Activated CD4-positive, alpha-beta memory T cell treated with anti-CD3 and anti-CD28 coated beads, Interleukin-2, amount 10 ng/mL, durations not matched to agents 7 days and 5 days (primary cell): ENCODE measurements at regions not wholly inside any gene's neighbourhood (a gene's known extent, or its start where the extent isn't known, plus 50 kb on each side); places are given as distances from the start of the nearest gene placed in this dataset.

ENCODE experiments used
- CTCF ChIA-PET: fragments of 350-600 bp; sonication (Branson Sonifier 250); formaldehyde crosslinking; loops from one replicate; lab custom pipeline; 2021; ENCODE audit warnings: antibody characterized with exemption, inconsistent platforms; lab: Charles Lee
- POLR2A ChIA-PET: fragments of 350-600 bp; sonication (Branson Sonifier 250); formaldehyde crosslinking; loops from one replicate; lab custom pipeline; 2021; ENCODE audit warnings: antibody characterized with exemption; lab: Charles Lee
- DNase-seq: peaks from one replicate; pipeline ENCODE4 v3.0.0-alpha.2; 2020
- H3K27ac Mint-ChIP-seq: one replicate; pipeline ENCODE4 v1.8.0; 2021; ENCODE audit warnings: mild to moderate bottlenecking, mixed read lengths
- H3K27me3 Mint-ChIP-seq: one replicate; pipeline ENCODE4 v1.8.0; 2021; ENCODE audit warnings: mixed read lengths
- H3K36me3 Mint-ChIP-seq: one replicate; pipeline ENCODE4 v1.8.0; 2021; ENCODE audit warnings: low read depth, mixed read lengths
- H3K4me1 Mint-ChIP-seq: one replicate; pipeline ENCODE4 v1.8.0; 2021; ENCODE audit warnings: mixed read lengths
- H3K4me3 Mint-ChIP-seq: one replicate; pipeline ENCODE4 v1.8.0; 2021; ENCODE audit warnings: mild to moderate bottlenecking, mixed read lengths
- H3K9me3 Mint-ChIP-seq: one replicate; pipeline ENCODE4 v1.8.0; 2021; ENCODE audit warnings: mixed read lengths

DNA sequence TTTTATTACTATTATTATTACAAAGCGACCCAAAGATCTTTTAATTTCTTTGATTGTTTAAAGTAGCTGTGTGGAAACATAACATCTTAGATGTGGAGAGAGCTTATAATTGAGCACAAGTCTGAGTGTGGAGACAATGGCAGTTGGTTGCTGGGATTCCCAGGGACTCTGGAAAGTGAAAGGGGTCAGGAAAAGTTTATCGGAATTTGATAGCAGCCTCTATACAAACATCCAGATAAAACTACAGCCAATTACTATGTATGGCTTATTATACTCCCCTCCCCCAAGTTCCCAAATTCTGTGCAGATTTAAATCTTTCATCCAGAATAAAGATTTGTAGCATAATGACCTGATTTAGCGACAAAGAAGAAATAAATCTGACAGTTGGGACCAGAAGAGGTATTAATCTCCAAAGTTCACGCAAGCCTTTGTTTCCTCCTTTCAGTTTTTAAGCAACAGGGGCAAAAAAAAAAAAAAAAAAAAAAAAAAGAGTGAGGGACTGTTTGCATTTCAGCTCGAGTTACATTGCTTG is 121.4 kb upstream of the MAP3K7 start:
- Mint-ChIP-seq H3K36me3 (no peaks in the 10 kb centered on the region), H3K4me3 (no peak overlapping the region), H3K27me3 (peaks cover 16% of the 10 kb centered on the region), H3K27ac (no peak overlapping the region), H3K9me3 (no peaks in the 10 kb centered on the region), H3K4me1 (no peaks in the 10 kb centered on the region)
- ChIA-PET POLR2A (no interaction called here), CTCF (no interaction called here)
- no peak for DNase-seq

GRCh38 chr6:90707246-90707645 is 120.4 kb upstream of the MAP3K7 start:
- Mint-ChIP-seq H3K27me3 (peaks cover 14% of the 10 kb centered on the region), H3K4me1 (no peaks in the 10 kb centered on the region), H3K27ac (no peak overlapping the region), H3K9me3 (no peaks in the 10 kb centered on the region), H3K4me3 (no peak overlapping the region), H3K36me3 (no peaks in the 10 kb centered on the region)
- CTCF ChIA-PET = no interaction called here
- POLR2A ChIA-PET = no interaction called here
- DNase-seq = no peak

DNA sequence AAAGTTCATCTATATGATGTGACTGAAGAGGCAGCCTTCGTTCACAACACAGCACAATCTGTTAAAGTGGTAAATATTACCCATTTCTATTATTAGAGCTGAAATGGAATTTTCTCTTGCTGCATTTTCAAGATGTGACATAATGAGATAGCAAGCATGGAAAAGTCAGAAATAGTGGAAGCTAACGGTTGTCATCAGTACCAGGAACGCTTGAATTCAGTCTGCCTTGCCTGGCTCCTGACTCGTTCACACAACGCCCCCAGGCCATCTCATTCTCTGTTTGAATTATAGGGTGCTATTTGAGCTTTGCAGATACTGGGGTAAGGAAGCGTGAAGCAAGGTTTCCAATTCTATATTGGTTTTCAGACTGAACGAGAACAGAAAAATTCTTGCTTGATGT is 116.5 kb upstream of the MAP3K7 start:
- DNase-seq = no peak
- ChIA-PET POLR2A (no interaction called here), CTCF (no interaction called here)
- Mint-ChIP-seq H3K27ac (no peak overlapping the region), H3K36me3 (no peaks in the 10 kb centered on the region), H3K4me3 (no peak overlapping the region), H3K27me3 (peaks cover 12% of the 10 kb centered on the region), H3K9me3 (no peaks in the 10 kb centered on the region), H3K4me1 (peaks cover 9% of the 10 kb centered on the region)

- POLR2A ChIA-PET = no interaction called here
- CTCF ChIA-PET = interaction anchor here (1.0 kb wide), 1 partner anchor 15 kb away, joined by 3 read pairs; no protein-coding TSS in a partner anchor
- H3K27ac Mint-ChIP-seq = no peak overlapping the region
- no peak overlapping the region for H3K4me3 Mint-ChIP-seq
- peaks cover 9% of the 10 kb centered on the region for H3K4me1 Mint-ChIP-seq
- H3K27me3 Mint-ChIP-seq = peaks cover 13% of the 10 kb centered on the region
- DNase-seq = no peak
- no peaks in the 10 kb centered on the region for H3K9me3 Mint-ChIP-seq
- no peaks in the 10 kb centered on the region for H3K36me3 Mint-ChIP-seq
These were observed 115.1 kb upstream of the MAP3K7 start for GRCh38 chr6:90701926-90702325.

DNA sequence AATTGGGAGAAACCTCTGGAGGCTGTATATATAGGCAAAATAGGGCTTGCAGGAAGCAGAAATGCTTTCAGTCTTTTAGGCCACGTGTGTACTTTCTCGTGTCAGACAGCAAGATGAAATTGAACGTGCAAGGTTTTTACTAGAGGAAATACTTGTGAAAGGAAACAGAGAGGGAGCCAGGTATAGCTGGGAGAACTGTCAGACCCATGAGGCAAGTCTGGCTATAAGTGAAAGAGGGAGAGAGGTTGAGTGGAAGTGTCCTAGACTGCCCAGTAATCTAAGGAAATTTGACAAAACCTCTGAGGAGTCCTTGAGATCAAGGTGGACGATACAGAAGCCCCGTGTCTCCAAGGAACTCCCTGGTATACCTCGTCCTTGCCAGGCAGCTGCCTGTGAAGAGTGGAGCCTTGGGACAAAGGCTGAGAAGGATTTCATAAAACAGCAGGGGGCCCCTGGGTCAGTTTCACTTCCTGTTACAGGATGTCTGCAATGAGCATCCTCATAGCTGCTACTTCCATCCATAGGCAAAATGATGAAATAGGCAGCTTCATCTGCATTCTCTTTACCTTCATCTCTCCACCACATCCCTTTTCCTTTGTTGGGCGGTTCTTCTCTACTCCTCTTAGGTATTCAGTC is 114.4 kb upstream of the MAP3K7 start:
- no peak overlapping the region for H3K4me3 Mint-ChIP-seq
- no peaks in the 10 kb centered on the region for H3K36me3 Mint-ChIP-seq
- peaks cover 9% of the 10 kb centered on the region for H3K4me1 Mint-ChIP-seq
- peaks cover 12% of the 10 kb centered on the region for H3K27me3 Mint-ChIP-seq
- DNase-seq = no peak
- no peaks in the 10 kb centered on the region for H3K9me3 Mint-ChIP-seq
- POLR2A ChIA-PET = no interaction called here
- no peak overlapping the region for H3K27ac Mint-ChIP-seq
- CTCF ChIA-PET = interaction anchor here (1.0 kb wide), 1 partner anchor 14 kb away, joined by 3 read pairs; no protein-coding TSS in a partner anchor

DNA sequence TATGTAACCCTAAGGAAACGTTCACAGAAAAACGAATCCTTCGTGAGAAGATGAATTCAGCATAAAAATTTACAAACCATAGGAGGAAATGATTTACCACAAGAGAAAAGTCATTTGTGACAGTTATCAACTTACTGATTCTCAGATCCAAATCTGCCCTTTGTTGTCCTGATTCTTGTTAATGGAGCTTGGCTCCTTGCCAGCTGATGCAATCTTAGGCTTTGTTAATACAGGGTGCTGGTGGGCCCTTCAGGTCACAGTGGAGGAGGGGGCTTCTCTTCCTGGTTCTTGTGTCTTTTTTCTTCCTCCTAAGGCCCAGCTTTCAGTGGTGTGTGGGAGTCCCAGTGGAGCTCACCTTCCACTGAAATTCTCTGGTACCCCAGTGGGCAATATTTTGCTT is 108.4 kb upstream of the MAP3K7 start:
- CTCF ChIA-PET = no interaction called here
- no peak for DNase-seq
- Mint-ChIP-seq H3K9me3 (no peaks in the 10 kb centered on the region), H3K27ac (no peak overlapping the region), H3K4me3 (no peak overlapping the region), H3K36me3 (no peaks in the 10 kb centered on the region), H3K4me1 (no peaks in the 10 kb centered on the region), H3K27me3 (peaks cover 7% of the 10 kb centered on the region)
- POLR2A ChIA-PET = no interaction called here

GRCh38 chr6:90694802-90695201 is 107.9 kb upstream of the MAP3K7 start:
- Mint-ChIP-seq H3K27ac (no peak overlapping the region), H3K27me3 (peaks cover 7% of the 10 kb centered on the region), H3K9me3 (no peaks in the 10 kb centered on the region), H3K4me3 (no peak overlapping the region), H3K36me3 (no peaks in the 10 kb centered on the region), H3K4me1 (no peaks in the 10 kb centered on the region)
- ChIA-PET CTCF (no interaction called here), POLR2A (no interaction called here)
- no peak for DNase-seq

DNA sequence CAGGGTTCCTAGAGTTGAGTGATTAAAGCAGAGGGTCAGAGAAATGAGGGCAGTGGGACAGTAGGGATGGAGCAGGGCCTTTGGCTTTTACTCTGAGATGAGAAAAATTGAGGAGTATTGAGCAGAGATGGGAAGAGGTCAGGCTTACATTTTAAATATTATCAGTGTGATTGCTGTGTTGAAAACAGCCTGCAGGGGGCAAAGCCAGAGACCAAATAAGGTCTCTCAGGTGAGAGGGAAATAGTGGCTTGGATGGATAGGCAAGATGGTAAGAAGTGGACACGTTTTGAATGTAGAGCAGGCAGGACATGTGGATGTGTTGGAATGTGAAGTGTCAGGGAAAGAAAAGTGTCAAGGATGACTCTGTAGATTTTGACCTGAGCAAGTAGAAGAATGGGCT is 105.0 kb upstream of the MAP3K7 start:
- H3K4me1 Mint-ChIP-seq = no peaks in the 10 kb centered on the region
- no peak overlapping the region for H3K27ac Mint-ChIP-seq
- ChIA-PET POLR2A (no interaction called here), CTCF (no interaction called here)
- H3K9me3 Mint-ChIP-seq = no peaks in the 10 kb centered on the region
- peaks cover 3% of the 10 kb centered on the region for H3K27me3 Mint-ChIP-seq
- H3K36me3 Mint-ChIP-seq = no peaks in the 10 kb centered on the region
- DNase-seq = no peak
- H3K4me3 Mint-ChIP-seq = no peak overlapping the region

DNA sequence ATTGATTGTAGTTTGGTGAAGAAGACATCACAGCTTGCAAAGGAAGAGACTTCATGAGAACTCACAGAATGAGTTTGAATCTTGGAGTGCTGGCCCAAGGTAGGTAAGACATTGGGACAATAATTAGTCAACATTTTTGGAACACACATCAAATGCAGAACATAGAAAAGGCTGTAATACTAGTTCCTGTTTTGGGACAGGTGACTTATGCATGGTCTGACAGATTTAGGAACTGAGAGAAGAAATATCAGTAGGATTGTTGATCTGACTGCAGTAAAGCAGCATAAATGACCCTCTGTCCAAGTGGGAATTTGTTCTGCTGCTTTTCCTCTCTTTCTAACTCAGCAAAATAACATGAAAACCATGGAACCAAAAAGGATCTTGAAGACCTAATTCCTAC is 102.3 kb upstream of the MAP3K7 start:
- ChIA-PET POLR2A (no interaction called here), CTCF (no interaction called here)
- H3K9me3 Mint-ChIP-seq = no peaks in the 10 kb centered on the region
- no peaks in the 10 kb centered on the region for H3K4me1 Mint-ChIP-seq
- peaks cover 11% of the 10 kb centered on the region for H3K27me3 Mint-ChIP-seq
- no peak overlapping the region for H3K4me3 Mint-ChIP-seq
- DNase-seq = no peak
- H3K27ac Mint-ChIP-seq = no peak overlapping the region
- no peaks in the 10 kb centered on the region for H3K36me3 Mint-ChIP-seq

DNA sequence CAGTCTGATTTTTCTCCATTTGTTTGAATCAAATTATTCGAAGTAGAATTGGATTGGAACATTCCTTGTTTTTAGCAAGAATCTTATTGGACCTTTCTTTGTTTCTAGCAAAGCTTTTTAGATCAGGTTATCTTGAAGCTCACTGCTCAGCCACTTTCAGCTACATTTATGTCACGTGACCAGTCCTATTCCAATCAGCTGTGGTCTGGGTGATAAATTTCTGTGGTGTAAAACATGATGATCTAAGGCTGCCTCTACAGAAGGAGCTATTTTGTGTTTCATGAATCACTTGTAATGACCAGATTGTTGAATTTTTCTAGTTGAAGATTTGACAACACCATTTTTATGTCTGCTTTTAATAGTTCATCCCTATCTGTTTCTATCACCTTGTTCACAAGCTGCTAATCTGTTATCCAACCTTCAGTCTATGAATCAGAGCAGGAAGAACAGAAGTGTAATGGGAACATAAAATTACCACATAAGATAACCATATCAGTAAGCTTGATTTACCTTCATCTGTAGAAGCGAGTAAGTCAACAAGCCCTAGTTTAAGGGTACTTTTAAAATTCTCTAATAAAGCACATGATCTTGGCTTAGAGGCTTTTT is 101.0 kb upstream of the MAP3K7 start:
- no peaks in the 10 kb centered on the region for H3K9me3 Mint-ChIP-seq
- no peaks in the 10 kb centered on the region for H3K36me3 Mint-ChIP-seq
- CTCF ChIA-PET = interaction anchor here (1.5 kb wide), 1 partner anchor 13 kb away, joined by 3 read pairs; no protein-coding TSS in a partner anchor
- DNase-seq = no peak
- H3K27ac Mint-ChIP-seq = no peak overlapping the region
- peaks cover 11% of the 10 kb centered on the region for H3K27me3 Mint-ChIP-seq
- H3K4me3 Mint-ChIP-seq = no peak overlapping the region
- POLR2A ChIA-PET = no interaction called here
- H3K4me1 Mint-ChIP-seq = no peaks in the 10 kb centered on the region

DNA sequence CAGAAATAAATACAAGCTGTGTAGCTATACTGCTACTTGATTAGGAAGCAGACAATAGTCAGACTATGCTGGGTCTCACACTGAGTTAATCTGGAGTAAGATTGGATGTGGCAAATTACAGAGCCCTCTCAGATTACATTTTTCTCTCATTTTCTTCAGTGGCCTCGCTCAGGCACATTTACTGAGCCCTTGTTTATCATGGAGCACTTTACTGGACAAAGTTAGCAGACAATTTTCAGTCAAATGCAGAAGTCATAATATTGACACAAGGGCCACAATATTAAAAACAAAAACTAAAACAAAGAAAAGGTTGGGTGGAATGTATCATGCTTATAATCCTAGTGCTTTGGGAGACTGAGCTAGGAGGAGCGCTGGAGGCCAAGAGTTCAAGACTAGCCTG is 95.0 kb upstream of the MAP3K7 start:
- no peak overlapping the region for H3K4me3 Mint-ChIP-seq
- no peaks in the 10 kb centered on the region for H3K4me1 Mint-ChIP-seq
- ChIA-PET POLR2A (no interaction called here), CTCF (no interaction called here)
- H3K27me3 Mint-ChIP-seq = peaks cover 13% of the 10 kb centered on the region
- no peak overlapping the region for H3K27ac Mint-ChIP-seq
- no peak for DNase-seq
- H3K36me3 Mint-ChIP-seq = no peaks in the 10 kb centered on the region
- H3K9me3 Mint-ChIP-seq = no peaks in the 10 kb centered on the region

GRCh38 chr6:90678049-90678779 is 91.3 kb upstream of the MAP3K7 start:
- no peaks in the 10 kb centered on the region for H3K36me3 Mint-ChIP-seq
- ChIA-PET POLR2A (no interaction called here), CTCF (no interaction called here)
- peaks cover 17% of the 10 kb centered on the region for H3K27me3 Mint-ChIP-seq
- H3K4me1 Mint-ChIP-seq = no peaks in the 10 kb centered on the region
- DNase-seq = no peak
- H3K27ac Mint-ChIP-seq = no peak overlapping the region
- no peaks in the 10 kb centered on the region for H3K9me3 Mint-ChIP-seq
- H3K4me3 Mint-ChIP-seq = no peak overlapping the region

- no peak overlapping the region for H3K4me3 Mint-ChIP-seq
- POLR2A ChIA-PET = no interaction called here
- no peaks in the 10 kb centered on the region for H3K9me3 Mint-ChIP-seq
- H3K27me3 Mint-ChIP-seq = peaks cover 17% of the 10 kb centered on the region
- no peak overlapping the region for H3K27ac Mint-ChIP-seq
- CTCF ChIA-PET = no interaction called here
- no peak for DNase-seq
- no peaks in the 10 kb centered on the region for H3K36me3 Mint-ChIP-seq
- H3K4me1 Mint-ChIP-seq = no peaks in the 10 kb centered on the region
These were observed 90.6 kb upstream of the MAP3K7 start for GRCh38 chr6:90677440-90677839.
